ENCODE measurements at regions not wholly inside any gene's neighbourhood (a gene's known extent, or its start where the extent isn't known, plus 50 kb on each side); places are given as distances from the start of the nearest gene placed in this dataset.

GRCh38 chr2:71830497-71831192 lies 317.0 kb downstream of the CYP26B1 start:
- no TSS peak for BruUV-seq (replicated peaks)
- ChIA-PET POLR2A (no interaction called here), CTCF (ENCODE audit: low intra/inter-chr PET ratio, low total read pairs) (no interaction called here)
- Histone ChIP-seq H3K4me3 (replicated peaks in 1 of 3; ENCODE audit: insufficient read depth in 1 of 3, low read depth in 2 of 3, low read length in 3 of 3) (no peak overlapping the region), H3K4me1 (ENCODE audit: insufficient read depth, low read length) (no peaks in the 10 kb centered on the region), H3K79me2 (ENCODE audit: insufficient read depth, low read length) (no peaks in the 10 kb centered on the region), H3K9ac (ENCODE audit: insufficient read depth, low read depth, low read length) (no peak overlapping the region), H4K20me1 (ENCODE audit: insufficient read depth, low read length) (no peaks in the 10 kb centered on the region), H3K27me3 (ENCODE audit: control insufficient read depth in 1 of 2, insufficient read depth in 2 of 2, low read length in 2 of 2) (peaks cover 3 to 41% of the 10 kb centered on the region in 2 experiments; a peak in 4 of 5 replicates), H3K27ac (ENCODE audit: extremely low read length, insufficient read depth, low read length) (no peak overlapping the region), H3K4me2 (ENCODE audit: low read depth, low read length) (no peak overlapping the region), H3K36me3 (replicated peaks in 1 of 2; ENCODE audit: control insufficient read depth in 1 of 2, insufficient read depth in 2 of 2, low read length in 2 of 2) (no peaks in the 10 kb centered on the region), H2AFZ (ENCODE audit: low read length) (no peak overlapping the region), H3K9me3 (ENCODE audit: low read length) (no peaks in the 10 kb centered on the region)
- ATAC-seq (no peak), FAIRE-seq (no peak), DNase-seq (ENCODE audit: low spot score) (no peak)
- in situ Hi-C loops (cut with HindIII; ENCODE audit: extremely low pct_ligation_motif_present, low pct_unique_long_range_greater_than_20kb) = no loop called here
- 18% methylated on average over 9 of the region's 9 CpGs for WGBS (ENCODE audit: low lambda C conversion rate)
- intact Hi-C loops (cut with micrococcal nuclease; ENCODE audit: unreplicated experiment) = no loop called here
- TF ChIP-seq ZNF33B (CRISPR knock-in tag; IDR thresholded peaks at IDR 0.05) = no peak
- TF ChIP-seq, protein P1, sequence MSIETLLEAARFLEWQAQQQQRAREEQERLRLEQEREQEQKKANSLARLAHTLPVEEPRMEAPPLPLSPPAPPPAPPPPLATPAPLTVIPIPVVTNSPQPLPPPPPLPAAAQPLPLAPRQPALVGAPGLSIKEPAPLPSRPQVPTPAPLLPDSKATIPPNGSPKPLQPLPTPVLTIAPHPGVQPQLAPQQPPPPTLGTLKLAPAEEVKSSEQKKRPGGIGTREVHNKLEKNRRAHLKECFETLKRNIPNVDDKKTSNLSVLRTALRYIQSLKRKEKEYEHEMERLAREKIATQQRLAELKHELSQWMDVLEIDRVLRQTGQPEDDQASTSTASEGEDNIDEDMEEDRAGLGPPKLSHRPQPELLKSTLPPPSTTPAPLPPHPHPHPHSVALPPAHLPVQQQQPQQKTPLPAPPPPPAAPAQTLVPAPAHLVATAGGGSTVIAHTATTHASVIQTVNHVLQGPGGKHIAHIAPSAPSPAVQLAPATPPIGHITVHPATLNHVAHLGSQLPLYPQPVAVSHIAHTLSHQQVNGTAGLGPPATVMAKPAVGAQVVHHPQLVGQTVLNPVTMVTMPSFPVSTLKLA (IDR thresholded peaks at IDR 0.05) = peak; percentile 84
- no peak for TF ChIP-seq SRY (CRISPR knock-in tag; IDR thresholded peaks at IDR 0.05)

GRCh38 chr2:71829008-71829407 lies 318.7 kb downstream of the CYP26B1 start:
- no peak for ATAC-seq
- H2AFZ ChIP-seq (ENCODE audit: low read length) = no peak overlapping the region
- 44% methylated on average over 6 of the region's 6 CpGs for WGBS (ENCODE audit: low lambda C conversion rate)
- H3K79me2 ChIP-seq (ENCODE audit: insufficient read depth, low read length) = no peaks in the 10 kb centered on the region
- intact Hi-C loops (cut with micrococcal nuclease; ENCODE audit: unreplicated experiment) (no loop called here), in situ Hi-C loops (cut with HindIII; ENCODE audit: extremely low pct_ligation_motif_present, low pct_unique_long_range_greater_than_20kb) (no loop called here)
- DNase-seq (ENCODE audit: low spot score) = no peak
- H3K4me3 ChIP-seq (replicated peaks in 1 of 3; ENCODE audit: insufficient read depth in 1 of 3, low read depth in 2 of 3, low read length in 3 of 3) = no peak overlapping the region
- H3K4me2 ChIP-seq (ENCODE audit: low read depth, low read length) = no peak overlapping the region
- H3K27ac ChIP-seq (ENCODE audit: extremely low read length, insufficient read depth, low read length) = no peak overlapping the region
- no peaks in the 10 kb centered on the region for H4K20me1 ChIP-seq (ENCODE audit: insufficient read depth, low read length)
- no peaks in the 10 kb centered on the region for H3K9me3 ChIP-seq (ENCODE audit: low read length)
- ChIA-PET CTCF (ENCODE audit: low intra/inter-chr PET ratio, low total read pairs) (no interaction called here), POLR2A (no interaction called here)
- no peaks in the 10 kb centered on the region for H3K36me3 ChIP-seq (replicated peaks in 1 of 2; ENCODE audit: control insufficient read depth in 1 of 2, insufficient read depth in 2 of 2, low read length in 2 of 2)
- no peak for FAIRE-seq
- H3K9ac ChIP-seq (ENCODE audit: insufficient read depth, low read depth, low read length) = no peak overlapping the region
- peaks cover 3 to 41% of the 10 kb centered on the region in 2 experiments; a peak in 4 of 5 replicates for H3K27me3 ChIP-seq (ENCODE audit: control insufficient read depth in 1 of 2, insufficient read depth in 2 of 2, low read length in 2 of 2)
- no peaks in the 10 kb centered on the region for H3K4me1 ChIP-seq (ENCODE audit: insufficient read depth, low read length)
- no TSS peak for BruUV-seq (replicated peaks)
- TF ChIP-seq HINFP (CRISPR knock-in tag; IDR thresholded peaks at IDR 0.05; ENCODE audit: low read depth) = no peak
- no peak for TF ChIP-seq ZNF207 (IDR thresholded peaks at IDR 0.05; ENCODE audit: borderline replicate concordance)
- no peak for TF ChIP-seq NR3C1 (CRISPR knock-in tag; IDR thresholded peaks at IDR 0.05)
- no peak for TF ChIP-seq BORCS8-MEF2B (CRISPR knock-in tag; IDR thresholded peaks at IDR 0.05)
- TF ChIP-seq PREB (CRISPR knock-in tag; IDR thresholded peaks at IDR 0.05) = no peak
- TF ChIP-seq HMG20B (CRISPR knock-in tag; conservative IDR thresholded peaks at IDR 0.05) = no peak
- TF ChIP-seq NFRKB (IDR thresholded peaks at IDR 0.05) = no peak
- no peak for TF ChIP-seq KLF11 (CRISPR knock-in tag; IDR thresholded peaks at IDR 0.05)
- TF ChIP-seq RFXAP (CRISPR knock-in tag; IDR thresholded peaks at IDR 0.05; ENCODE audit: borderline replicate concordance) = no peak
- TF ChIP-seq BATF2 (CRISPR knock-in tag; IDR thresholded peaks at IDR 0.05) = no peak
- TF ChIP-seq ZNF446 (CRISPR knock-in tag; IDR thresholded peaks at IDR 0.05) = no peak
- no peak for TF ChIP-seq ETV6 (CRISPR knock-in tag; conservative IDR thresholded peaks at IDR 0.05)
- no peak for TF ChIP-seq TAF15 (IDR thresholded peaks at IDR 0.05; ENCODE audit: low read depth, low read length, poor library complexity, severe bottlenecking)

Data from HepG2 (cell line).